Activated T-cell treated with anti-CD3 and anti-CD28 coated beads for 1 hour (primary cell): ENCODE measurements at regions not wholly inside any gene's neighbourhood (a gene's known extent, or its start where the extent isn't known, plus 50 kb on each side); places are given as distances from the start of the nearest gene placed in this dataset.
A peak's percentile ranks its signal among the peaks of the same experiment; 100 is the strongest.

Source experiments
- DNase-seq: peaks from one replicate; pipeline ENCODE4 v3.0.0-alpha.2; 2020; ENCODE audit warnings: low read depth

DNA sequence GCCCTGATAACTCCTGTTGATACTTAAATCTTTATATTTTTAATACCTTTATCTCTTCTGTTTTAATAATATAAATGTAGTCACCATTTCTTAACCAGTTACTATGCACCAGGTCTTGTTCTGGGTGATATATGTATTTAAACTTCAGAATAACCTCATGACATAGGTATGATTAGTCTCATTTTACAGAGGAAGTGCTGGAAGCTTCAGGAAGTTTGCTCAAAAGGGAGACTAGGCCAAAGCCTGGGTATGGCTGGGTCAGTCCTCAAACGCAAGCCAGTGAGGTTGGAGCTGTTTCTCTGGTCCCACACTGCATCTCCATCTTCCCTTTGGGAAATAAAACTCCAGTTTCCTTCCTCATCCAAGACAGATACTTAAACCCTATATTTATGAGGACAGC, 204.7 kb upstream of the TANK start:
- DNase-seq = no peak

DNA sequence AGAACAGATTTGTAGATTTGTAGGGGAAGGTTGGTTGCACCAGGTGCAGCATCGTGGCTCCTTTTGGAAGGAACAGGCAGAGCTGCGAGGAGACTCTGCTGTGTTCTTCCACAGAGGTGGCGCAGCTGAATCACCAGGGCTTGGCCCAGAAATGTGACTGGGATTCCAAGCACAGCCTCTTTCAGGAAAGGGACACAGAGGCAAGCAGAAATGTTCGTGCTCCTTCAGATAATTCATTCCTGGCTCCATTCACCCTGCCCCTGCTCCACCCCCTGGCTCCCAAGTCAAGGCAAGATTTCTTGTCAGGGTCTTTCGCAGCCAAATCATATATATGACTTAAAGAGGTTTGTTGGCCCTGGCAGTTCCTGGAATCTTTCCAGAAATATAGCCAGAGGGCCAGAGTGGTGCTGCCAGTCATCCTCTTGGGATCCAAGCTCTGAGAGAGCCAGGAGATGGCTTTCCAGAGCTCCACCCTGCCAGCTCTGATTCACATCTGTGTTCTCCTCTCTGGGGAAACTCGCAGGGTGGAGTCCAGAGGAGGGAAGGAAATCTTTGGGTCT, 203.9 kb upstream of the TANK start:
- no peak for DNase-seq

DNA sequence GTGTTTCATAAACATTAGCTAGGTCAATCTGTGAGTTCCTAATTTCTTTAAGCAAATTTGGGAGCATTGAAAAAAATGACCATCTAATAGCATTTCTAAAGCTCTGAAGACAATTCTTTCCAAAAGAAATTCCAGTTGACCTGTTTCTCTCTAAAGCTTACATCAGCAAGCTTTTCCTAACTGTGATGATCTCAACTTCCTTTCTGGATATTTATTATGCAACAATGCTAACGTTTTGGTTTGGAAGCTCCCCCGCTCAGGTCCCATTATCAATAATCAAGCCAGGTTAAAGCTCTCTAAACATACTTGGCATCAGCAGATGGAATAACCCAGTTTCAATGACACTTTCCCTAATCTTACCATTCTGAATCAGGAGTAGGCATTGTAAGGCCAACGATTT, 196.3 kb upstream of the TANK start:
- DNase-seq = no peak

GRCh38 chr2:160967523-160967922, 192.7 kb upstream of the TANK start:
- DNase-seq = no peak

GRCh38 chr2:160968183-160968582, 192.0 kb upstream of the TANK start:
- DNase-seq = no peak

GRCh38 chr2:160970052-160970965, 189.9 kb upstream of the TANK start:
- DNase-seq = no peak

DNA sequence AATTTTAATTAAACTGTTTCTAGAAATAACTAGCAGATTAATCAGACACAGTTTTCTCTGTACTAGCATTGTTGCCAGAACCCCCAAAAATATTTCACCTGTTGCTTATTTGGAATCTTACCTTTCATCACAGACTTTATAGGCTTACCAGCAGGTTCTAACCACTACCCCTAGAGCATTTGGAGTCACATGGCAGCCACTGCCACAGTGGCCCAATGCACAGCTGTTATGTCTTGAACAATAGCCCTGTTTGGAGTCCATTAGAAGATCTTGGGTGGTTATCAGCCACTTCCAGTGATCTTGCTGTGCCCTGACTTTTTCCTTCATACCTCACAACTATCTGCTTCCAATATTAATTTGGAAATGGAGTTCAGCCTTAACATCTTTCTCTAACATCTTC, 186.2 kb upstream of the TANK start:
- no peak for DNase-seq

GRCh38 chr2:160974803-160975202, 185.4 kb upstream of the TANK start:
- DNase-seq = no peak

GRCh38 chr2:160976797-160977196, 183.4 kb upstream of the TANK start:
- DNase-seq = no peak

DNA sequence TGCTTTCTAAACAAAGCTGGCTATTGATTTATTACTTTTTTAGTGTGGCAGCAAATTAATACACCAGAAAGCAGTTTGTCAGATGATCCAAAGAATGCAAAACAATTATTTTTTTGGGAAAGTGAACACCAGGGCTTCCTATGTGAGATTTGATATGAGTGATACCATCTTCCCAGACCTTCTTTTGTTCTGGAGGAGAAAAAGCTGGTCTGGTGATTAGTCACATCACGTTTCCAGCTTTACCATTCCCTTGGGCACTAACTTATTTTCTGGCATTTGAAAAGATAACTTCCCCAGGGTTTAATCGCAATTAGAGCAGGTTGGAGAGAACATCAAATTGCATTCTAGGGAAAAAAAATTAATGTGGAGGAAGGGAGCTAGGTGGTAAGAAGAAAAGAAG, 182.9 kb upstream of the TANK start:
- DNase-seq = no peak

DNA sequence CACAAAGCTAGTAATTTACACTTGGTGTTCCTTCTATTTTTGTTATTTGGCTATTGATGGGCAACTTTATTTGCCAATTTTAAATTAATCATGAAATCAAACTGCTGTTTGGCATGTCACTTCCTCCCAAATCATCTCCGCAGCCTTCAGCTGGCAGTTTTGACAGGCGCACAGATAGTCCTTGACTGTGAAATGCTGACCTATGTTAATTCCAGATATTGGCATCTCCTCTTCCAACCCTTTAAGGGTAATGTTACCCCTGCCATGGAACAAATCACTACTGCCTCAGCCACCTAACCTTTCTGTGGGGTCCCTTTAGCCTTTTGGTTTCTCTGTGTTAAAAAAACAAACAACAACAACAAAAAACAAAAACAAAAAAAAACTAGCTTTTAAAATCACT, 182.4 kb upstream of the TANK start:
- DNase-seq = no peak

DNA sequence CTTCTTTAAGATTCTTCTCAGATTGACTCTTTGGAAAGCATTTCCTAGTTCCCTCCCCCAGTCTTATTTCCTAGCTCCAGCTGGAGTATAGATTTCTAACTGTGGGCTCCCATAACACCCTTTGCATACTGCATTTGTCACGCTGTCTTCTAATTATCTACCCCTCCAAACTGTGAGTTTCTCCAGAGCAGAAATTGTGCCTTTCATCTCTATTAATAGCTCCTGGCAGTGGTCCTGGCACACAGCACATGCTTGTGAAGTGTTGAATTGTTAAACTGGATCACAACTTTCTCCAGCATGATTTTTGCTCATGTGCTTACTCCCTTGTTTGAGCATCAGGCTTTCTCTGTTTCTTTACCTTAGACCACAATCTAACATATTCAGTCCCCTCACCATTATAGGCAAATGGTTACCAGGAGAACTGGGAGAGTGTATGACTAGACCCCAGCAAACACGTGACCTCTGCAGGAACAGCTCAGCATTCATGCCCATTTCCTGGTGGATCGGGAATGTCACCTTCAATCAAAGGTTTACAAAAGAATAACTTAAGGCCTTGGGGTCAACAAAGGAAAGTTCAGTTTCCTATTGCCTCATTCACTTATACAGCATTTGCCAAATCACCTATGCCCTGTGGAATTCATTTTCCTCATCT, 175.7 kb upstream of the TANK start:
- DNase-seq = no peak

DNA sequence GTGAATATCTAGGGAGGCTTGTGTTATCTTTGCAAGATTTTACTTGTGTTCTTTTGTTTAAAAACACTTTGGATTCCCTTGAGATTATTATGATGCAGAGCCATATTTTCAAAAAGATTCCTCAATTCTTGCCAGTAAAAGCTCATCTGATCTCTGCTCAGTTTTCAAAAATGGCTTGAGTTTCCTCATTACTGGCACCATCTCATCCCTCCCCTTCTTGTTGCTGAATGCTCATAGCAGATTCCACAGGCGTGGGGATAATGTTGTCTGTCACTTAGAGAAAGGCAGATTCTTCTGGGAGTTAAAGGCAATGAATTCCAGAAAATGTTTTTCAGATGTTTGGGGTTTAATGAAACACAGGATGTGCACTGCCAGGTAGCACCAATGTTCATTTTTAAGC, 170.4 kb upstream of the TANK start:
- no peak for DNase-seq

DNA sequence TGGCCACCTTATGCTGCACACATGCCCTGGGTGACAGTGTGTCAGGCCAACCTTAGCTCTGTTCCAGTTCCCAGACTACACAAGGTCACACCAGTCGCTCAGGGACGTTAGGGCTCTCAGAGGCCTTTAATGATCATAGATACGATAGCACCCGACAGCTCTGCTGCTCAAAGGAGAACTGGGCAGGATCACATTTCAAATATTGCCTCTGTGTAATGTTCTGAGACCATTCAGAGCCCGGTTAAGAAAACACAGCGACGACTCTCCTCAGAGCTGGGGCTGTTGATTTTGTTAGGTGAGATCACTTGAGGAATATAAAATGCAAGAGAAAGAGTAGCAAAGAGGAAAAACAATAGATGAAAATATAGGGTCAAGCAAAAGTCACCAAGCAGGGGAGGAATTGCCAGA, 166.6 kb upstream of the TANK start:
- no peak for DNase-seq

GRCh38 chr2:160994141-160995002, 165.9 kb upstream of the TANK start:
- DNase-seq = peak; percentile 49

- no peak for DNase-seq
These were observed 163.6 kb upstream of the TANK start for GRCh38 chr2:160996584-160996983.

DNA sequence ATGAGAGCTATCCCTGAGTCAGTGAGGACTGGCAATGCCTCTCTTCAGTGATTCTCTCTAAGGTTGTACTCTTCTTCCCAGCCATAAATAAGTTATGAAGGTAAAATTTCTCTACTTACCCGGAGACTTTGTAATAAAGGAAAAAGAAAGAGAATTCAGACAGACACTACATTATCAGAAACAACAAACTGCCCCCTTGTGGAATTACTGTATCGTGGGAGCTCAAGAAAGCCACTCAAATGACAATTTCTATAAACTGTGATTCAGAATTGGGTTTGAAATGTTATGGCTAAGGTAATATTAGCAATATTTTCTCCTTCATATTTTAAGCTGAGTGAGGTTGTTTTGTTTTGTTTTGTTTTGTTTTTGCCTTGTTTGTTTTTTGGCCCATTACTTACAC, 155.8 kb upstream of the TANK start:
- DNase-seq = no peak

GRCh38 chr2:161005170-161005569, 155.1 kb upstream of the TANK start:
- no peak for DNase-seq

GRCh38 chr2:161008311-161008710, 151.9 kb upstream of the TANK start:
- no peak for DNase-seq

- no peak for DNase-seq
These were observed 149.7 kb upstream of the TANK start for GRCh38 chr2:161010503-161011015.

DNA sequence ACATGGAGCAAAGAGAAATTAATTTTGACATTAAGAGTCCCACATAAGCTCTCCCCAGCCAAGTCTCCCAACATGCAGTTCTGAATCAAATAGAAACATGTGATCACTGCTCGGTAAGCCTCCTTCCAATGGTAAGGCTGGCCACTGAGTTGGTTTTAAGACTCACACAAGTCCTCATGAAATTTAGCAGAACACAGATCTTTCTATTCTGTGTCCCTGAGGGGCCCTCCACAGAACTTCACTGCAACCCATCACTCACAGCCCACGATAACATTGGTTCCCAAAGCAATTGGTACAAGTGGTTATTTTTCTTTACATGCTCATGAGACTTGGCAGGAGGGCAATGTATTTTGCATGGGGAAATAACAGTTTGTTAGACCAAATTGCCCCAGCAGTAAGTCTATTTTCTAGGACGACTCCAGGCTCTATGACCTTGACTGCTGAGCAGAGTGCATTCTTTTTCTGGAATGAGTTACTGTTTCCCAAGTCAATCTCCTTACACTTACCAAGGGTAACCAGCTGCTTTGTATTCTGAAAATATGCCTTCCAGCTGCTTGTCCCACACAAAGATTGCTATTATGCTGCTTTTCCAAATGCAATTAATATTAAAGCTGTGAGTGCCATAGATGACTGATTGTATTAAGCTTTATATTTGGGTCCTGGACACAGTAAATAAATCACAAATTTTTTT, 142.3 kb upstream of the TANK start:
- no peak for DNase-seq

DNA sequence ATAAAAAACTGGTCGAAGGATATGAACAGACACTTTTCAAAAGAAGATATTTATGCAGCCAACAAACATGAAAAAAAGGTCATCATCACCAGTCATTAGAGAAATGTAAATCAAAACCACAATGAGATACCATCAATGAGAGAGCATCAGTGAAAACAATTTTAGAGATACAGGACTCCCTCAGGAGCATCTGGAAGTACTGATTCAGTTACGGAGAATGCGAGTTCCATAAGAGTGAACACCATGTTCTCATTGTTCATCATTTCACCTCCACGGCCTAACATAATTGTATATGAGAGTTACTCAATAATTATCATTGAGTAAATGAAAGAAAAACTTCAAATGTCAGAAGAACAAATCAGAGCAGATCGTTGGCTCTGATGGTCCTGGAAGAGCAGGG, 140.9 kb upstream of the TANK start:
- DNase-seq = no peak
